ENCODE measurements at regions not wholly inside any gene's neighbourhood (a gene's known extent, or its start where the extent isn't known, plus 50 kb on each side); places are given as distances from the start of the nearest gene placed in this dataset.

DNA sequence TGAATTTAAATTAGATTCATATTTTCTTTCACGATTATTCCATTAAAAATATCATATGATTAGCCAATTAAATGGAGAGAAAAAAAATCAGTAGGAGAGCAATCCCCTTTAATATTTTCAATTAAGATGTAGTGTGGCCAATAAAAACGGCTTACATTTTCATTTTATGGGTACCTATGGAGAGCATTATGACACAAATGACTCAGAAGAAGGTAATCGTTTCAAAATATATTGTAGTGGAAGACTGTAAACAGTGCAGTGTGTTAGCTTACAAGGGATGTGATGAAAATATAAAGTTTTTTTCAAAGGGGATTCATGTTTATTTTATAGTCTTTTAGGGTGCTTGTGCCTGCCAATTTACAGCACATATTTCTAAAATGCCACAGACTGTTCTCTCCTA is 1507.4 kb upstream of the CELF4 start:
- H3K27me3 ChIP-seq (ENCODE audit: insufficient read depth), result no peaks in the 10 kb centered on the region
- no peaks in the 10 kb centered on the region for H3K27me3 Mint-ChIP-seq (ENCODE audit: insufficient read depth, low read depth, poor library complexity)
- no peaks in the 10 kb centered on the region for H4K20me1 ChIP-seq (replicated peaks; ENCODE audit: insufficient read depth)
- H3K36me3 Mint-ChIP-seq (ENCODE audit: low read depth), result no peaks in the 10 kb centered on the region
- 0 out of 2 replicates have a peak, but pooled peaks cover 3% of the 10 kb centered on the region for H3K9me2 ChIP-seq (ENCODE audit: insufficient read depth)
- H3K4me2 ChIP-seq, result no peak overlapping the region
- no peak overlapping the region for H3K27ac Mint-ChIP-seq
- H3K27ac ChIP-seq (ENCODE audit: low read depth), result no peak overlapping the region
- no peak overlapping the region for H2AFZ ChIP-seq
- ATAC-seq, result no peak
- H3K79me2 ChIP-seq (replicated peaks; ENCODE audit: insufficient read depth), result no peaks in the 10 kb centered on the region
- H3K4me3 Mint-ChIP-seq, result no peak overlapping the region
- TF ChIP-seq STAT1 (IDR thresholded peaks at IDR 0.05; ENCODE audit: unreplicated experiment) (no peak), POLR2AphosphoS5 (IDR thresholded peaks at IDR 0.05; ENCODE audit: low read depth) (no peak), NANOG (IDR thresholded peaks at IDR 0.05; ENCODE audit: borderline replicate concordance) (no peak), REST (IDR thresholded peaks at IDR 0.05; ENCODE audit: unreplicated experiment) (no peak), ZNF114 (CRISPR knock-in tag; IDR thresholded peaks at IDR 0.05) (no peak), CREB1 (CRISPR knock-in tag; IDR thresholded peaks at IDR 0.05; ENCODE audit: low read depth) (no peak), ETS1 (IDR thresholded peaks at IDR 0.05) (no peak), EZH2 (IDR thresholded peaks at IDR 0.05; ENCODE audit: low read depth, unreplicated experiment) (no peak), JUNB (IDR thresholded peaks at IDR 0.05; ENCODE audit: unreplicated experiment) (no peak), EZH2phosphoT487 (IDR thresholded peaks at IDR 0.05; ENCODE audit: unreplicated experiment) (no peak)
- TF ChIP-seq, protein P1, sequence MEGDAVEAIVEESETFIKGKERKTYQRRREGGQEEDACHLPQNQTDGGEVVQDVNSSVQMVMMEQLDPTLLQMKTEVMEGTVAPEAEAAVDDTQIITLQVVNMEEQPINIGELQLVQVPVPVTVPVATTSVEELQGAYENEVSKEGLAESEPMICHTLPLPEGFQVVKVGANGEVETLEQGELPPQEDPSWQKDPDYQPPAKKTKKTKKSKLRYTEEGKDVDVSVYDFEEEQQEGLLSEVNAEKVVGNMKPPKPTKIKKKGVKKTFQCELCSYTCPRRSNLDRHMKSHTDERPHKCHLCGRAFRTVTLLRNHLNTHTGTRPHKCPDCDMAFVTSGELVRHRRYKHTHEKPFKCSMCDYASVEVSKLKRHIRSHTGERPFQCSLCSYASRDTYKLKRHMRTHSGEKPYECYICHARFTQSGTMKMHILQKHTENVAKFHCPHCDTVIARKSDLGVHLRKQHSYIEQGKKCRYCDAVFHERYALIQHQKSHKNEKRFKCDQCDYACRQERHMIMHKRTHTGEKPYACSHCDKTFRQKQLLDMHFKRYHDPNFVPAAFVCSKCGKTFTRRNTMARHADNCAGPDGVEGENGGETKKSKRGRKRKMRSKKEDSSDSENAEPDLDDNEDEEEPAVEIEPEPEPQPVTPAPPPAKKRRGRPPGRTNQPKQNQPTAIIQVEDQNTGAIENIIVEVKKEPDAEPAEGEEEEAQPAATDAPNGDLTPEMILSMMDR (conservative IDR thresholded peaks at IDR 0.05; ENCODE audit: low read depth in 2 of 2), result no peak
- no peaks in the 10 kb centered on the region for H3K36me3 ChIP-seq (ENCODE audit: insufficient read depth)
- no peak overlapping the region for H3K4me3 ChIP-seq
- no peaks in the 10 kb centered on the region for H3K4me1 ChIP-seq (ENCODE audit: insufficient read depth)
- H3K9me3 Mint-ChIP-seq, result no peaks in the 10 kb centered on the region; the same call in 2 of the 3 replicates
- DNase-seq (ENCODE audit: low spot score), result no peak
- H3F3A ChIP-seq (replicated peaks; ENCODE audit: low read depth), result no peaks in the 10 kb centered on the region
- H3K4me1 Mint-ChIP-seq, result no peaks in the 10 kb centered on the region

Data from GM23338 (cell line).